COLO668 (cell line): ENCODE measurements at regions not wholly inside any gene's neighbourhood (a gene's known extent, or its start where the extent isn't known, plus 50 kb on each side); places are given as distances from the start of the nearest gene placed in this dataset.
"Not testable (repeated sequence)": the region's sequence is repeated elsewhere in the genome, so short reads cannot be mapped to it uniquely, and the experiment has no call there.

ENCODE experiments used
- DNase-seq: peaks from one replicate; lab custom pipeline; 2025; ENCODE audit not compliant: unreplicated experiment; lab: John Stamatoyannopoulos, UW

DNA sequence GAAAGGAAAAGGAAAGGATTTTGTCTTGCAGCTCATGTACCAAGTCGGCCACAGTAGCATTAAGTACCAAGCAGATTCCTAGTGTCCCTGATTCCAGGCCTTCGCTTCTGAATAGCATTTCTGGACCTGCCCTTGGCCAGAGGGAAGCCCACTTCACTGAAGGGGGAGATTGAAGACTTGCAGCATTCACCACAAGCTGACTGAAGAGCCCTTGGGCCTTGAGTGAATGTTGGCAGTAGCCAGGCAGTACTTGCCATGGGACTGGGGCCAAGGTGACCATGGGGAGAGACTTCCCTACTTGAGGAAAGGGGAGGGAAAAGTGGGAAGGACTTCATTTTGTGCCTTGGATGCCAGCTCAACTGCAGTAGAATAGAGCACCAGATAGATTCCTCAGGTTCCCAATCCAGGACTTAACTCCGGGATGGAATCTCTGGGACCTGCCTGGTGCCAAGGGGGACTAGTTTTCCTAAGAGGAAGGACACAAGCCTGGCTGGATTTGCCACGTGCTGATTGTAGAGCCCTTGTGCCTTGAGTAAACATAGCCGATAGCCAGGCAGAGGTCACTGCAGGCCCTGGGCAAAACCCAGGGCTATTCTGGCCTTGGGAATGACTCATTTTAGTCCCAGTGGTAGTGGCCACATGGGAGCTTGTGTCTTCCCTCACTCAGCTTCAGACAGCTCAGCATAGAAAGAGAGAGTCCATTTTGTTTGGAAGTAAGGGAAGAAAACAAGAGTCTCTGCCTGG is 141.7 kb upstream of the KCND2 start:
- no peak for DNase-seq

DNA sequence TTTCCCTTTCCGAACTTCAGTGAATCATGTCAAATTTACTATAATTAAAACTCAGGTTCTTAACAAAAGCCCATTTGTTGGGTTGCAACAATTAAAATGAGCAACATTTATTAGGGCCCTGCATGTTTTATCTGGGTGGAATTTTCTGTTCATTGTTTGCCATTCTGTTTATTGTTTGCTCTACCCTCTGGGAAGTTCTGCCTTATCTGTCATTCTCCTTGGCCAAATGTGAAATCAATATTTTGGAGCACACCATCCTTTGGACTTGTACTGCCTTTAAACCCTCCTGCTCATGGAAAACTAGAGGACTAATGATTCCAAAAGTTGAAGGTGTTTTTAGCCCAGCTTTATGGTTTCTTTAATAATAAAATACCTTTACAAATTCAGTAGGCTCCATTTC is 134.5 kb upstream of the KCND2 start:
- DNase-seq = no peak

DNA sequence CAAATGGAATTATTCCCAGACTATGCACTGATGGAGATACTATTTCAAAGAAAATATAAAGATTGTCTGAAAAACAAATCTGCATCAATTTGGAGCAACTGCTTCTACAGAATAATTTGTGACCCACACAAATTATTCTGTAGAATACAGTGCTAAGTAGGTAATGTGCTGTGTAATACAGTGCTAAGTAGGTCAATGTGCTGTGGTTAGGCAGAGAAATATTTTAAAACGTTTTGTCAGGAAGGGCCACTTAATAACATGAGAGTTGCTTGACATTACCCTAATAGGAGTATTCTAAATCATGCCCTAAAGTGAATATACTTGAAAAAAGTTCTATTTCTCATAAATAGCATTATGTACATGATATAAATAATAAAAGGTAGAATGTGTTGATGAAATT is 116.5 kb upstream of the KCND2 start:
- DNase-seq = no peak

- no peak for DNase-seq
Measured at GRCh38 chr7:120160166-120160565, 112.8 kb upstream of the KCND2 start.

GRCh38 chr7:120163449-120163848 is 109.5 kb upstream of the KCND2 start:
- no peak for DNase-seq

DNA sequence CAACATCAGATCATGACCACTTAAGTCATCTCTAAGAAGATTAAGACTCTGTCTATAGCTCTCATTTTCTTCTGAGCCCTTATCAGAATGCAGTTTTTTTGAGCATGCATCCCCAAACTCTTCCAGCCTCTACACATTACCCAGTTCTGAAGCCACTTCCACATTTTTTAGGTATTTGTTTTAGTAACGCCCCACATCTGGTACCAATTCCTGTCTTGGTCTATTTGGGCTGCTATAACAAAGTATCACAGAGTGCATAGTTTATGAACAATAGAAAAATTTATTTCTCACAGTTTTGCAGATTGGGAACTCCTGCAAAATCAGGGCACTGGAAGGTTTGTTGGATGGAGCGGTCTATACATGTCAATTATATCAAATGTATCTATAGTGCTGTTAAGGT is 107.7 kb upstream of the KCND2 start:
- no peak for DNase-seq

GRCh38 chr7:120168066-120168465 is 104.9 kb upstream of the KCND2 start:
- no peak for DNase-seq

GRCh38 chr7:120169996-120170783 is 102.8 kb upstream of the KCND2 start:
- no peak for DNase-seq

DNA sequence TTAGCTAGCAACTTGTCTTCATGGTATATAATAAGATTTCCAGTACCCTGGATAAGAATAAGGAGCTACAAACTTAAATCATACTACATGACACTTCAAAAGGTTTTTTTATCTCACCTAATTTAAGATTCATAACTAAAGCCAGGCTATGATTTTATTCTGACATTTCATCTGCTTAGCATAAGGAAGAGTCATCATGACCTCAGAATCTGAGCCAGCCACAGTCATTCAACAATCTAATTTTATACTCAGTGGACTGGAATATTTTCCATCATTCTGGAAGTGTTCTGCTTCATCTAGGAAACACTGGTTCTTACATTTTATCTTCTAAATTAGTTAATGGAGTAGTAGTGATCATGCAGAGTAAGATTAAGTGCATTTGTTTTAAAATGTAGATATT is 102.1 kb upstream of the KCND2 start:
- no peak for DNase-seq

DNA sequence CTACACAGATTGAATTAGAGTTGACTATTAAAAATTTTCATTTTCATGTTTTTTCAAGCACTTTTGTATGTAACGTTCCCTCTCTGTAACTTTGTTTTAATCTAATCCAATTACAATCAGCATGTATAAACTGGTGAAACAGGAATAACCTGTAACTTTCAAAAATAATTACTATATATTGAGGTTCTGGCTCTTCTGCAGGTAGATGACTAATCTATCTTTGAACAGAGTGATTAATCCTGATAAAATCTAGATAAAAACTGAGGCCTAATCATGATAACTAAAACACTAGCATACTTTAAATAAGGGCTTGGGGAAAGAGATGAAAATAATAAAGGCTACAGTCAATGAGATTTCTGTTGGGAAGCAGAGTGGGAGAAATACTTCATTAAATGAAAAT is 101.6 kb upstream of the KCND2 start:
- DNase-seq = no peak

- DNase-seq = no peak
Measured at GRCh38 chr7:120180221-120180620, 92.8 kb upstream of the KCND2 start.

DNA sequence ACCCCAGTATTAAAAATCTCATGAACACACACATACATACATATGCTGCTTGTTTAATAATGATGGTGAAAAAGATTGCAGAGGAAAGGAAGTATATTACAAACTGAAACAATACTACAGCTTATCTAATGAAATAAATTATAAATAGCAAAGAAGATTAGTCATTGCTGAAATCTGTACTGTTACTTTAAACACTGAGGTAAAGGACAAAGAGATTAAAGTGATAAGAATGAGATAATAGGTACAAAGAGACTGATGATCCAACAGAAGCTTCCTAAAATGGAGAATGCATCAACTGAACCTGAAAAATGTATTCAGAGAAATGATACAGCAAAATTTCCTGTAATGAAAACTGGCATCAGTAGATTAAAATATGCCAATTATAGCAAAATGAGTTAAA is 91.5 kb upstream of the KCND2 start:
- DNase-seq = no peak

DNA sequence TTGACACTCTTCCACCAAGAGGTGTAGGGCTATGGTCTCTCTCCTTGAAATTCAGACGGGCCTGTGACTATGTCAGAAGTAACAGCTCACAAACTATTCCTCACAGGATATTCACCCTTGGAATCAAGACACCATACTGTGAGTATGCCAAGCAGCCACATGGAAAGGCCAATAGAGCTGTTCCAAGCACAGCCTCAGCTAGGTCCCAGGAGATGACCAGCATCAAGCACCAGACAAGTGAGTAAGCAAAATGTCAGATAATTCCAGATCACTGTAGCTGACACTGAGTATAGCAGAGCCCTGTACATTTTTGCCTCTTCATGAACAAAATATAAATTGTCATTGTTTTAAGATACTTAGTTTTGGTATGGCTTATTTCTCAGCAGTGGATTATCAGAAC is 88.1 kb upstream of the KCND2 start:
- DNase-seq = no peak

GRCh38 chr7:120185940-120186682 is 86.9 kb upstream of the KCND2 start:
- no peak for DNase-seq

DNA sequence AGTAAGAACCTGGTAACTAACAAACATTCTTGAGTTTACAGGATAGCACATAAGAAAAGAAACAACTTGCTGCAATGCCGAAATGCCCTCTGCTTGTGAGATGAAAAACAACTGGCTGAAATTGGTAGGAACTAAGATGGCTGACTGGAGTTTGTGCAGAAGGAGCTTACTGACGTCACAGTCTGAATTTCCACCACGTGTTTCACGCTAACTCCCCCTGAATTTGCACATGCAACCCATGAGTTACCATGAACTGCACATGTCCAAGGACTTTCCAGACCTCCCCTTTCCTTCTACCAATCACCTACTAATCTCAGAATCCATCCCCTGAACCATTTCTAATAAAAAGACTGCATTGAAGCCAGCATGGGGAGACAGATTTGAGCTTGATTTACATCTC is 86.3 kb upstream of the KCND2 start:
- no peak for DNase-seq

DNA sequence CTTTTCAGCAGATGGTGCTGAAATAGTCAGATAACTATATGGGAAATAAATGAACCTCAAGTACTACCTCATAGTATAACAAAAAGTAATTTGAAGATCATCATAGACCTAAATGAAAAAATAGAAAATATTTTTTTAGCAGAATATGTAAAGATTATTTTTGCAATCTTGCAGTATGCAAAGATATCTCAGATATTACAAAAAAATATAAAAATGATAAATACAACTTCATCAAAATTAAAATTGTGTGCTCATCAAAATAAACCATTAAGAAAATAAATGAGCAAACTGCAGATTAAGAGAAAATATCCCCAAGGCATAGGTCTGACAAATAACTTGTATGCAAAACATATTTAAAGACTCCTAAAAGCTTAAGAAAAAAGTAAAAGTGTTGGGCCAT is 83.4 kb upstream of the KCND2 start:
- no peak for DNase-seq

DNA sequence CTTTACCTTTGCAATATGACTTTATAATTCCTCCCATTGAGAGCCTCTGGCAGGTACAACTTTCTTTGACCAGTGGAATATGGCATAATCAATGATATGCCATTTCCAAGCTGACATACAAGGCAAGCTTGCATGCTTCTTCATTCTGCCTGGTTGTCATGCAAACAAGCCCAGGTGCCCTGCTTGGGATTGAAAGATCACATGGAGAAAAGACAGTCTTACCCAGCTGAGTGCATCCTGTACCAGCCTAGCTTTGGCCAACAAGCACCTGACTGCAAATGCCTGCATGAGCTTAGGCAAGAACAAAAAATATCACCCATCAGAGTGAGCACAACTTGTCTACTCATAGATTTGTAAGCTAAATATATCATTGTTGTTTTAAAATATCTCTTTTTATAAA is 82.9 kb upstream of the KCND2 start:
- no peak for DNase-seq

DNA sequence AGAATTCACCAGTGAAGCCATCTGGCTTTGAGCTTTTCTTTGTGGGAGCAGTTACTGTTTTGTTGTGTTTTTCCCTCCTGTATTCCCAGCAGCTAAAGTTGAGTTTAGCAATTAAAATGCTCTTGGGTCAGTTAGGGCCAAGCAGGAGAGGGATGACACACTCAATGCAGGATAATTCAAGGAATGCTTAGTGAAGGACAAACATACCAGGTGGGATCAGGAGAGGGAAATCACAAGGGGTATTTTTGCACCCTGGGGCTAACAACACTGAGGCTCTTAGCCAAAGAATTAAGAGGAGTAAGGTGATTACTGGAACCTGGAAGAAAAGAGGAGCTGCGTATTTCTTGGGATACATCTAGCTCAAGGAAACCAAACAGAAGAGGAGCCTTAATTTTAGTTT is 82.4 kb upstream of the KCND2 start:
- no peak for DNase-seq

DNA sequence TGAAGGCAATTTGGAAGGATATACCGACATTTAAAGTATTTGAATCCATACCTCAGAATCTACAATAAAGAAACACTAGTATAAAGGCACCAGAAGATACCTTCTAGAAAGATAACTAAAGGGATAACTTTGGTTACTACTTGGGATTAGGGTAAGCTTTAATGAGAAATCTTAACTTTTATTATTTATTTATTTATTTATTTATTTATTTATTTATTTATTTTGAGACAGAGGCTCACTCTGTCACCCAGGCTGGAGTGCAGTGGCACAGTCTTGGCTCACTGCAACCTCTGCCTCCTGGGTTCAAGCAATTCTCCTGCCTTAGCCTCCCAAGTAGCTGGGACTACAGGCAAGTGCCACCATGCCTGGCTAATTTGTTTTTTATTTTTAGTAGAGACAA is 81.6 kb upstream of the KCND2 start:
- DNase-seq = not testable (repeated sequence)

DNA sequence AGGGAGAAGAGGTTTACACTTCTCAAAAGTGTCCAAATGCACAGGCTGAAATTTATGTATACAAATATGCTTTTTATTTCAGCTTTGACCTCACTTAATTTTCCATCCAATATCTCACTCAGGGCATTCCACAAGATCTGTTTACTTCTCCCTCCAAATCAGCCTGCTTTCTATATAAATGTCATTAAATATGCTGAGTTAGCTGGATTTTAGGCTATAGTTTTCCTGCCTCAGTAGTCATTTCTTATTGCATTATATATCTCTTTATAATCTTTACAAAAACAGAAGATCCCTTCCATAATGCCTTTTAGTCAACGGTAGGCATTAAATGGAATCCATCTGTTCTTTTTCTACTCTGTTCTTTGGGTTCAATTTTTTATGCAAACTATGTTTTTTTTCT is 71.7 kb upstream of the KCND2 start:
- no peak for DNase-seq

GRCh38 chr7:120205101-120205500 is 67.9 kb upstream of the KCND2 start:
- DNase-seq = no peak

DNA sequence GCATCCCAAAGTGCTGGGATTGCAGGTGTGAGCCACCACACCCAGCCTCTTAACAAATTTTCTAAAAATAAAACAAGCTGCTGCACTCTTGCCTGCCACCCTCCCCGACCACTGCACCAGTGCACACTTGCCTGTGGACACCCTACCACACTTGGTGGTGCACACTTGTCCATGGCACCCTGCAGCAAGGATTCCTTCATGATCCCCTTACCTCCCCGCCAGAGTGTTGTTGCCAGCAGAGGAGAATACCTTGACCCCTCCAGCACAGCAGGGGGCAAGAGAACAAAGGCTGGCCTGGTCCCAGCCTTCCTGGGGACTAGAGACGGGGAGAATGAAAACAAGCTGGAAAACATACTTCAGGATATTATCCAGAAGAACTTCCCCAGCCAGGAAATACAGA is 65.9 kb upstream of the KCND2 start:
- DNase-seq = no peak
